ENCODE measurements at regions not wholly inside any gene's neighbourhood (a gene's known extent, or its start where the extent isn't known, plus 50 kb on each side); places are given as distances from the start of the nearest gene placed in this dataset.
"Not testable (repeated sequence)": the region's sequence is repeated elsewhere in the genome, so short reads cannot be mapped to it uniquely, and the experiment has no call there.

GRCh38 chr2:207417301-207417718 is 112.5 kb upstream of the CREB1 start:
- Mint-ChIP-seq H3K27me3 (peaks cover 7% of the 10 kb centered on the region), H3K4me1 (ENCODE audit: low read depth) (peaks cover 1% of the 10 kb centered on the region), H3K36me3 (ENCODE audit: low read depth) (no peaks in the 10 kb centered on the region), H3K4me3 (no peak overlapping the region), H3K27ac (no peak overlapping the region), H3K9me3 (no peaks in the 10 kb centered on the region)
- no peak for DNase-seq

DNA sequence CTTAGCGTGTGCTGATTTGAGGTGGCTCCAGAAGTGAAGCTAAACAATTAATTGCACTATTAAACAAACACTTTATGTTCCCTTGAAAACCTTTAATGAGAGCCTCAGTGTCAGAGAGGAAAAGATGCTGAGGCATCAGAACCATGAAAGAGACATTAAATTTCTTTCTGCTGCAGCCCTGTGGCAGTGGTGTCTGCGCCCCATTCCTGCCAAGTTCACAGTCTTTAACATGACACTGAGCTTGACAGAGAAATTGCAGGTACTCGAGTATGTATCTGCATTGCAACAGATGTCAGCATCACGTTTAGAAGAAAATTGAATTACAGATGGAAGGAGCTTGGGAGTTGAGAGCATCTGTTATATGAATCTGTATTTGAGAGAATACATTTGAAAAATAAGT is 111.3 kb upstream of the CREB1 start:
- H3K4me1 Mint-ChIP-seq (ENCODE audit: low read depth): no peaks in the 10 kb centered on the region
- DNase-seq: no peak
- no peaks in the 10 kb centered on the region for H3K36me3 Mint-ChIP-seq (ENCODE audit: low read depth)
- H3K27ac Mint-ChIP-seq: no peak overlapping the region
- H3K4me3 Mint-ChIP-seq: no peak overlapping the region
- H3K9me3 Mint-ChIP-seq: peaks cover 5% of the 10 kb centered on the region
- peaks cover 11% of the 10 kb centered on the region for H3K27me3 Mint-ChIP-seq

- H3K9me3 Mint-ChIP-seq: peaks cover 5% of the 10 kb centered on the region
Measured at GRCh38 chr2:207419331-207419730, 110.4 kb upstream of the CREB1 start.

DNA sequence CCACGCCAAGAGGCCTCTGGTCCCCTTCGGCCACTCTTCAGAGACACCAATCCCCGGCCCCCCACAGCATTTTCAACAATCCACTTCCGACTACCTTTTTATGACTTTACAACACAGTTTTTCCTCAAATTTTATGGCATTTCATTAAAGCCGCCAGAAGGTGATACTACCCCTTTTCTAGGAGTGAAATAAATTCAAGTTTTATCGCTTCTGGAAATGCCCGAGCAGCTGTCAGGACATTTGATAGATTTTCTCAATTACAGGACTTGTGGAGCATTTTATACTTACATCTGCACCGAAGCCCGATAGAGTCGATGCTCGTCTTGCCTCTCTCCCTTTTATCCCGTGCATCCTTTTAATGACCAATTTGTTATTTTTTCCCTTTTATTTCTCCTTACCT is 108.1 kb upstream of the CREB1 start:
- no peak for DNase-seq
- Mint-ChIP-seq H3K4me3 (no peak overlapping the region), H3K4me1 (ENCODE audit: low read depth) (peaks cover 8% of the 10 kb centered on the region), H3K36me3 (ENCODE audit: low read depth) (no peaks in the 10 kb centered on the region), H3K27me3 (peaks cover 11% of the 10 kb centered on the region), H3K9me3 (peaks cover 5% of the 10 kb centered on the region), H3K27ac (no peak overlapping the region)

More at GRCh38 chr2:207419331-207419730, 110.4 kb upstream of the CREB1 start:
- Mint-ChIP-seq H3K27ac (no peak overlapping the region), H3K36me3 (ENCODE audit: low read depth) (no peaks in the 10 kb centered on the region), H3K4me3 (no peak overlapping the region), H3K4me1 (ENCODE audit: low read depth) (peaks cover 7% of the 10 kb centered on the region), H3K27me3 (peaks cover 11% of the 10 kb centered on the region)
- DNase-seq: no peak

DNA sequence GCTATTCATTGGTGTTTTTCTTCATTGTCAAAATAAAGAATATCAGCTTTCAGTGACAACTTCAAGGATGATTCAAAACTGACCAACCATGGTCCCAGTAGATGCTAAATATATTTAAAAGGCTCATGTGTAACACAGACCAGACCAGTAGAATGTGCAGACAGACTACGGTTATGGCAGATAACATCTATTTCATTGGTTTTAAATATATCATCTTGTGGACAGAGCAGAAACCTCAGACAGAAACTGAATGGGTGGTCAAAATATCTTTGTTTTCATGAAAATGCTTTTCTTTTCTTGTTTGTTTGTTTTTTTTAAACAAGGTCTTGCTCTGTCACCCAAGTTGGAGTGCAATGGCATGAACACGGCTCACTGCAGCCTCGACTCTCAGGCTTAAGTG is 107.4 kb upstream of the CREB1 start:
- Mint-ChIP-seq H3K36me3 (ENCODE audit: low read depth) (no peaks in the 10 kb centered on the region), H3K27ac (no peak overlapping the region), H3K4me1 (ENCODE audit: low read depth) (peaks cover 8% of the 10 kb centered on the region), H3K27me3 (peaks cover 11% of the 10 kb centered on the region), H3K9me3 (peaks cover 5% of the 10 kb centered on the region), H3K4me3 (no peak overlapping the region)
- DNase-seq: no peak

- Mint-ChIP-seq H3K4me1 (ENCODE audit: low read depth) (peaks cover 8% of the 10 kb centered on the region), H3K27ac (no peak overlapping the region), H3K4me3 (no peak overlapping the region), H3K36me3 (ENCODE audit: low read depth) (no peaks in the 10 kb centered on the region), H3K27me3 (peaks cover 11% of the 10 kb centered on the region), H3K9me3 (peaks cover 5% of the 10 kb centered on the region)
- peak; percentile 38 for DNase-seq
Measured at GRCh38 chr2:207423886-207424285, 105.9 kb upstream of the CREB1 start.

DNA sequence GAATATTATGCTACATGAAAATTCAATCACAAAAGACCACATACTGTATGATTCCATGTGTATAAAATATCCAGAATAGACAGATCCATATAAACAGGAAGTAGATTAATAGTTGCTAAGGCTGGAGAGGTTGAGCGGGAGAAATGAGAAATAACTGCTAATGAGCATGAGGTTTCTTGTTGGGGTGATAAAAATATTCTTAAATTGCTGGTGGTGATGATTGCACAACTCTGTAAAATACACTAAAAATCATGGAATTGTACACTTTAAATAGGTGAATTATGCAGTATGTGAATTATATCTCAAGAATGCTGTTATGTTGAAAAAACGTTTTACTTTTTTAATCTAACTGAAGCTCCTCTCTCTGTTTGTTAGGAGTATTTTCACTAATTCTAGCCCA is 101.8 kb upstream of the CREB1 start:
- no peak for DNase-seq
- peaks cover 8% of the 10 kb centered on the region for H3K4me1 Mint-ChIP-seq (ENCODE audit: low read depth)
- H3K27me3 Mint-ChIP-seq: peaks cover 2% of the 10 kb centered on the region
- H3K36me3 Mint-ChIP-seq (ENCODE audit: low read depth): no peaks in the 10 kb centered on the region
- no peak overlapping the region for H3K27ac Mint-ChIP-seq
- peaks cover 3% of the 10 kb centered on the region for H3K9me3 Mint-ChIP-seq
- no peak overlapping the region for H3K4me3 Mint-ChIP-seq

DNA sequence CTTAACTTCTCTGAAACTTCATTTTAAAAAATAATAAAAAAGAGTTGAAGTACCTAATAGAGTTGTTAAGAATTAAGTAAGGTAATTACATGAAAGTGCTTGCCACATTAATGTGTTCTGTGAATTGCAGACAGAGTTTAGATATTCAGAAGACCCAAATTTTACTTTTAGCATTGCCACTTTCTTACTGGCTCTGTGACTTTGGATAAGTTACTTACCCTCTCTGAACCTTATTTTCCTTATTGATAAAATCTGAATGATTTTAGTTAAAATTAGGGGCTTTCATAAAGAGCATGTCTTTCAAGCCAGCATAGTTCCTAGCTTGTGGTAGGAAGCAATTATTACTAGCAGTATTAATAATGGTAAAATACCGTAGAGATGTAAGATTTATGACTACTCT is 101.2 kb upstream of the CREB1 start:
- no peaks in the 10 kb centered on the region for H3K9me3 Mint-ChIP-seq
- no peak overlapping the region for H3K27ac Mint-ChIP-seq
- H3K4me1 Mint-ChIP-seq (ENCODE audit: low read depth): peaks cover 8% of the 10 kb centered on the region
- no peaks in the 10 kb centered on the region for H3K36me3 Mint-ChIP-seq (ENCODE audit: low read depth)
- no peak for DNase-seq
- no peak overlapping the region for H3K4me3 Mint-ChIP-seq
- no peaks in the 10 kb centered on the region for H3K27me3 Mint-ChIP-seq

DNA sequence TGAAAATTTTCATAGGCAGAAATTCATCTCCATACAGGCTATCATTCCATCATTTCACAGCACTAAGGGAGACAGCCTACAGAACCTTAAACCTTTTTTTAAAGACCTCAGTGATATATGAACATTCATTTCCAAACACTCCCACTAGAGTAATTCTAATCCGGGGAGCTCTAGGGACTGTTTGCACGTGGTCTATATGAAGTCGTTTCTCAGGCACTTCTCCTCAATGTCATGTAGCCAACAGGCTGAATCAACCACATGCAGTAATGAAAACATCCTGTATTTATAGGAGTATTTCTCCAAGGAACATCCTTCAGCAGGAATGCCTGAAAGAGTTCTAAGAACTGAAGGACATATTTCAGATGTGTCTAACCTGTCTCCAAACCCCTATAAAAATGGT is 97.3 kb upstream of the CREB1 start:
- no peaks in the 10 kb centered on the region for H3K27me3 Mint-ChIP-seq
- no peak overlapping the region for H3K27ac Mint-ChIP-seq
- no peaks in the 10 kb centered on the region for H3K9me3 Mint-ChIP-seq
- no peaks in the 10 kb centered on the region for H3K4me1 Mint-ChIP-seq (ENCODE audit: low read depth)
- H3K36me3 Mint-ChIP-seq (ENCODE audit: low read depth): no peaks in the 10 kb centered on the region
- H3K4me3 Mint-ChIP-seq: no peak overlapping the region
- DNase-seq: no peak

- no peaks in the 10 kb centered on the region for H3K36me3 Mint-ChIP-seq (ENCODE audit: low read depth)
- H3K27me3 Mint-ChIP-seq: no peaks in the 10 kb centered on the region
- H3K9me3 Mint-ChIP-seq: no peaks in the 10 kb centered on the region
- no peak overlapping the region for H3K4me3 Mint-ChIP-seq
- no peaks in the 10 kb centered on the region for H3K4me1 Mint-ChIP-seq (ENCODE audit: low read depth)
- DNase-seq: no peak
- no peak overlapping the region for H3K27ac Mint-ChIP-seq
Measured at GRCh38 chr2:207434306-207434705, 95.5 kb upstream of the CREB1 start.

GRCh38 chr2:207434899-207435465 is 94.8 kb upstream of the CREB1 start:
- Mint-ChIP-seq H3K9me3 (no peaks in the 10 kb centered on the region), H3K27ac (no peak overlapping the region), H3K4me3 (no peak overlapping the region), H3K36me3 (ENCODE audit: low read depth) (no peaks in the 10 kb centered on the region), H3K4me1 (ENCODE audit: low read depth) (no peaks in the 10 kb centered on the region), H3K27me3 (no peaks in the 10 kb centered on the region)
- no peak for DNase-seq

GRCh38 chr2:207437136-207437523 is 92.6 kb upstream of the CREB1 start:
- DNase-seq: no peak
- H3K4me3 Mint-ChIP-seq: no peak overlapping the region
- no peak overlapping the region for H3K27ac Mint-ChIP-seq
- no peaks in the 10 kb centered on the region for H3K4me1 Mint-ChIP-seq (ENCODE audit: low read depth)
- H3K9me3 Mint-ChIP-seq: no peaks in the 10 kb centered on the region
- no peaks in the 10 kb centered on the region for H3K27me3 Mint-ChIP-seq
- H3K36me3 Mint-ChIP-seq (ENCODE audit: low read depth): no peaks in the 10 kb centered on the region

- Mint-ChIP-seq H3K27me3 (no peaks in the 10 kb centered on the region), H3K4me3 (no peak overlapping the region), H3K4me1 (ENCODE audit: low read depth) (no peaks in the 10 kb centered on the region), H3K27ac (no peak overlapping the region), H3K9me3 (no peaks in the 10 kb centered on the region), H3K36me3 (ENCODE audit: low read depth) (no peaks in the 10 kb centered on the region)
- DNase-seq: no peak
Measured at GRCh38 chr2:207437524-207438143, 92.1 kb upstream of the CREB1 start.

GRCh38 chr2:207438414-207439126 is 91.2 kb upstream of the CREB1 start:
- no peak for DNase-seq
- H3K27me3 Mint-ChIP-seq: no peaks in the 10 kb centered on the region
- H3K27ac Mint-ChIP-seq: no peak overlapping the region
- no peaks in the 10 kb centered on the region for H3K36me3 Mint-ChIP-seq (ENCODE audit: low read depth)
- no peak overlapping the region for H3K4me3 Mint-ChIP-seq
- no peaks in the 10 kb centered on the region for H3K4me1 Mint-ChIP-seq (ENCODE audit: low read depth)
- H3K9me3 Mint-ChIP-seq: no peaks in the 10 kb centered on the region

- not testable (repeated sequence) for H3K4me3 Mint-ChIP-seq; H3K27me3 Mint-ChIP-seq; H3K27ac Mint-ChIP-seq; H3K9me3 Mint-ChIP-seq; DNase-seq; H3K36me3 Mint-ChIP-seq (ENCODE audit: low read depth); H3K4me1 Mint-ChIP-seq (ENCODE audit: low read depth)
Measured at GRCh38 chr2:207439881-207440280, 89.9 kb upstream of the CREB1 start.

All from activated T-cell treated with anti-CD3 and anti-CD28 coated beads, Interleukin-2, amount 50 U/mL, for 24 hours (primary cell).